HG03108 (cell line): ENCODE measurements at regions not wholly inside any gene's neighbourhood (a gene's known extent, or its start where the extent isn't known, plus 50 kb on each side); places are given as distances from the start of the nearest gene placed in this dataset.

Source experiments
- ATAC-seq: cut with Tn5 transposase; IDR thresholded peaks from one replicate; pipeline ENCODE4 v1.9.1; 2021; ENCODE audit warnings: moderate library complexity; ENCODE audit not compliant: unreplicated experiment

DNA sequence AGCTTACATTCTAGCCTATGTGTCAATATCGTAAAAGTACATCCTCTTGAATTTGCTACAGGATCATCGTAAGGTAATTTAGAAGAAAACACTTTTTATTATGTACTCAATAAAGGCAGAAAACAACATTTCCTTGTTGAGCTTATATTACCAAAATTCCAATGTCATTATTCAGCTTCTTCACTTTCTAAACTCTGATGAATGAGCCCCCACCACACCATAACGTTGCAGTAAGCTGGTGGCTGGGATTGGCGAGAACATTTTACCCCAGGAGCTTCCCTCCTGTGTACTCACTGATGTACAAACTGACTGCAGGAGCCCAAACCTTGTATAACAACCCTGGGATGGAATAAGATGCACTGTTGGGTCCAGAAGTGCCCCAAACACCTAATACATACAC is 238.1 kb upstream of the MARCKS start:
- ATAC-seq: no peak

DNA sequence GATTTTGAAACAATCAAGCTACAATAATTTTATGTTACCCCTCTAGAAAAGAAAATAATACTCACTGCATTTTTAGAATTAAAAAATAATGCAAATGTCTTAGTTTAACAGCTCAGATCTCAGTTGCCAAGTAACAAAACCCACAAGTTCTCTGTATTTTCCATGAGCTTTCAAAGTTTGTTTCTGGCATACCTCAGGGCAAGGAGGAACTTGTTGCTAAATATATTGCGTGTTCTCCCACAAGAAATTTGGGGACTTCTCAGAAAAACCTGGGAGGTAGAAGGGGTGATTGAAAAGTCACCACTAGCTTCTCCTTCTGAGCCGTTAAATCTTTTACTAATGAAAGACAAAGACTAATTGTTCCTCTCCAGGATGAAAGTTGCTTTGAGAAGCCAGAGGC is 236.8 kb upstream of the MARCKS start:
- no peak for ATAC-seq

- ATAC-seq: no peak
These were observed 234.9 kb upstream of the MARCKS start for GRCh38 chr6:113622254-113622653.

GRCh38 chr6:113623129-113623528 is 234.0 kb upstream of the MARCKS start:
- no peak for ATAC-seq

GRCh38 chr6:113625850-113626249 is 231.3 kb upstream of the MARCKS start:
- ATAC-seq: no peak

GRCh38 chr6:113626475-113626874 is 230.7 kb upstream of the MARCKS start:
- peak; percentile 26 for ATAC-seq

DNA sequence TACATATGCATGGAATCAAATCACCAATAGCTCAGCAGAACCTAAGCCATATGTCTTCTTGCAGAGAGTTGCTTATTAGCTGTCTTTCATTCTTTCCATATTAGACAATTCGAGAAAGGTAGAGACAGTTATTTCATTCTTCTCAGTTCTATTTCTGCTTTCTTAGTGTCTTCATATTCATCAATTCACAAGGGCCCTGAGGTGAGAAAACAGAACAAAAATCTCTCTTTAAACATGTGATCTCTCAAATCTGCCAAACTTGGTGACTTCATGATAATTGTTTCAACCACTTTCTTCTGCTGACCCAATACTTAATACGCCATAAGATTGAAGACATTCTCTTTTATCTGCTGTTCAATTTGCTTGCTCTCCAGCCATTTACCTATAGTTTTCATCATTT is 229.7 kb upstream of the MARCKS start:
- peak; percentile 15 for ATAC-seq

- no peak for ATAC-seq
These were observed 227.9 kb upstream of the MARCKS start for GRCh38 chr6:113629256-113629655.

GRCh38 chr6:113629975-113630737 is 227.0 kb upstream of the MARCKS start:
- no peak for ATAC-seq

- ATAC-seq: peak; percentile 53
These were observed 226.2 kb upstream of the MARCKS start for GRCh38 chr6:113630738-113631535.

DNA sequence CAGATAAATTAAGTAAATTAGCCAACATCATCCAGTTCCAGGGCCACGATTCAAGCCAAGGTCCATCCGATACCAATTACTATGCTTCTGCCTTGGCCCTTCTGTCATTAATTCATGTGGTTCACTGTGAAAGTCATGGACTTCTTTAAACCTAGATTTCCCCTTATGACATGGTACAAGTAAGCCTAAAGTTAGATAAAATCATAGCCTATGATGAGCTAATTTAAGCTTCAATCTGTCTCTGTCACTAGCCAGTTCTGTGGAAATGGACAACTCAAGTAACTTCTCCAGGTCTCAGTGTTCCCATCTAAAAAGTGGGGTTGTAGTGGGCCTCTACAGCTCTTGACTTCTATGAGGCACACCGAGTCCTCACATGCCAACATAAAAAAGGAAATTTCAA is 225.5 kb upstream of the MARCKS start:
- no peak for ATAC-seq

DNA sequence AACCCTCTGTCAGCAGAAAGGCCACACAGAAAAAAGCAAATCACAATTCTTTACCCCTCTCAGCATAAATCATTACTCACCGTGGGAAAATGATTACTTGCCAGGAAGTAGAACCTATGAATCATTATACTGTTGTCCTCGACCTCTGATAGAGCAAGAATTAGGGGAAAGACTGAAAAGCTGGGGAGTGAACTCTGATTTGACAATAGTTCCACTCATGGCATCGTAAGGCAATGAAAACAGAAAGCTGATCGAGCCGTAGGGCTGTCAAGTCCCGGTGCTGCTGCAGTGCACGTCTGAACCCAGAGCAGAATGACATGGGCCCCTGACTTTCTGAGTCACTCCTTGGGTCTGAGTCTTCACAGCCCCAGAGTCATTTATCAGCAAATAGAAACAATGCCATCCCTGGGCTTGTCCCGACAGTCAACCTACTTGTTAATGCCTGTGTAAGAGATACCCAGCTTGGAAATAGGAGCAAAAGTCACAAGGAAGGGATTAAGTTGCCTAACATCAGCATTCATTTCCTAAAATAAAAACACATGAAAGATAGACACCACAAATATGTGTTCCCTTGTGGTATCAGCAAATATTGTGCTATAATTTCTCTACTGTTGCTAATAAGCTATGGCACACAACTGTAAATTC is 224.8 kb upstream of the MARCKS start:
- ATAC-seq: peak; percentile 34

DNA sequence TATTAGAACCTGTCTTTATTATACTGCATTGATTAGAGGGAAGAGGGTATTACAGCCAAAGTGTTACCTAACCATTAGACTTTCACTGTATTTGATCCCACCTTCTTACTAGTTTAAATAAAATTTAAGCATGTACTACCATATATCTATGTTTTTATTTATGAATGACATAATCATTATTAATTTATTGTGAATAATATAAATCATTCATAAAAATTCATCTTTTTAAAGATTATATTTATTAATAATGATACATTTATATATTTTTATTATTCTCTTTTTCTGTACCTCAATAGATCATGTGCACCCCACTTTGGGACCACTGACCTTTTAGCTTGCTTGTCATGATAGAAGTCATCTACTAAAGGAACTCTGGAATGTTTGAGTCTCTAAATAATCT is 223.5 kb upstream of the MARCKS start:
- no peak for ATAC-seq

DNA sequence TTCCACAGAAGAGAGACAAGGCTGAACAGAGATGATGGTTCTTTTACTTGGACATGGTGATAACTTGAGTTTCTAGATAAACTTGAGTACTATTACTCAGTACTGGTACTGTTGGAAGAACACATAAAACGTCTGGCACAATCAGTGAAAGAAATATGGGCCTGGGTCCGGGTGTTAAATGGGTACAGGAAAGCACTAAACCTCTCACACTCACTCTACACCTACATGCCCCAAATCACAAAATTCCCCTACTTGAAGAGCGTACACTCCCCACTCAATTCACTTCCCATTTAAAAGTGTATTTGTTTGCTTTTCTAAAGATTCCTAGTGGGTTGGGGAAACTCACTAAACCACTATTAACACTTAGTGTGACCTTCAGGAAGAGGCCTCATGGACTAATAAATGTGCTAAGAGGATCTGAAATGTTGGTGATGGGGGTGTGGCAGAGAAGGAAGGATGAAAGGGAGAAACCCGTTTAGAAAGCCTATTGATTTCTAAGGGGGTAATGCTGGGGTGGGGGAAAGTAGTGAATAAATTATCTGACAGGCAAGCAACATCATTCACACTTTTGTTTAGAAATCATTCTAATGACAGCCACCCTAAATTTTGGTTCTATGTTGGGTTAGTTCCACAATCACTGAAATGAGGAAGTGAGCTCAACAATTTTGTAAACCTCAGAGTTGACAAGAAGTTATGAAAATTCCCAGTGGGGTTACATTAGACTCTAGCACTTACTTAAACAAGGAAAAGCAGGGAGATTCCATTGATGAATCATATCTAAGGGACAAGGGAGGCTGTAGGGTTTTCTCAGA is 222.6 kb upstream of the MARCKS start:
- ATAC-seq: peak; percentile 12

DNA sequence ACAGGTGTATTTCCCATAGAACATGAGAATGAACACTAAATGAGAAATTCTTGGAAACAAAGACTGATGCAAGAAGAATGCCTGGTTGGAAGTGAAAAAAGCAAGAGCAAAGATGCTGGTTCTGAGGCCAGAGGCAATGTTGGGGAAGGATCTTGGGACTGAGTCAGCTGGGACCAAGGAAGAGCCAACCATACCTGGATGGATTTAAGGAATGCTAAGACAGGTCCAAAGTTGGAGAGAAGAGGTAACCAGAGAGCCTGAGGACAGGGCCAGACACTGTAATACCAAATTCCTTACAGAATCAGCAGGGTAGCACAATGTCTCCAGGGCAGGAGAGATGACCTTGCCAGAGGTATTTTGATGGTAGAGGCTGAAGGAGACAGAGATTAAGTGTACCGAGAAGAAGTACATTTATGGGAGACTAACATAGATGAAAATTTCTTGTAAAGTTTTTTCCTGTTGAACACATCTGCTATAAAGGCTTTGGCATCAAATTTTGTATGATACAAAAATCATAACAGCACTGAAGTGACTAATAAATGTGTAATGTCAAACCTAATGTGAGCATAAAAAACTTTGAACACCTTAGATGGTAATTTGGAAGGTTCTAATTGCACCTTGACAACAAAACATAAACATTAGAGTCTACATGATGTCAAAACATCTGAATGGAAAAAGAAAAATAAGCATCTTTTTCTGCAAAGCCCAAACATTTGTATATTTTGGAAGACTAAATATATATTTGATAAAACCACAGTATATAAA is 221.7 kb upstream of the MARCKS start:
- ATAC-seq: no peak

GRCh38 chr6:113636357-113636824 is 220.8 kb upstream of the MARCKS start:
- ATAC-seq: no peak

DNA sequence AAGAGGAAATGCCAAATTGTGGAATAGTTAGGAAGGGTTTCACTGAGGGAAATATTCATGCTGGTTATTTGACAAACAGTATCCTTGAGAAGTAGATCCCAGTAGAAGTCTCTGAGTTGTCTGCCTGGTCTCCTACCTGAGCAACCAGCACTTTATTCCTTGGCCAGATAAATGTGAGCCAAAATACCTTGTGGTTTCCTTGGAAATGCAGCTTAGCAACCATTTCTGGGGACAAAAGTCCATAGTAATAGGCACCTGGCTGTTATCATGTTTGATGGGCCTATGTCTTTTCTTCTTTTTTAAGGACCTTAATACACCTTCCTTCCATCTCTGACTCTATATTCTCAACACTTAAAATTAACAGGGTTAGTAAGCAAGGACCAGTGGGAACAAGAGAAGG is 217.1 kb upstream of the MARCKS start:
- ATAC-seq: no peak

DNA sequence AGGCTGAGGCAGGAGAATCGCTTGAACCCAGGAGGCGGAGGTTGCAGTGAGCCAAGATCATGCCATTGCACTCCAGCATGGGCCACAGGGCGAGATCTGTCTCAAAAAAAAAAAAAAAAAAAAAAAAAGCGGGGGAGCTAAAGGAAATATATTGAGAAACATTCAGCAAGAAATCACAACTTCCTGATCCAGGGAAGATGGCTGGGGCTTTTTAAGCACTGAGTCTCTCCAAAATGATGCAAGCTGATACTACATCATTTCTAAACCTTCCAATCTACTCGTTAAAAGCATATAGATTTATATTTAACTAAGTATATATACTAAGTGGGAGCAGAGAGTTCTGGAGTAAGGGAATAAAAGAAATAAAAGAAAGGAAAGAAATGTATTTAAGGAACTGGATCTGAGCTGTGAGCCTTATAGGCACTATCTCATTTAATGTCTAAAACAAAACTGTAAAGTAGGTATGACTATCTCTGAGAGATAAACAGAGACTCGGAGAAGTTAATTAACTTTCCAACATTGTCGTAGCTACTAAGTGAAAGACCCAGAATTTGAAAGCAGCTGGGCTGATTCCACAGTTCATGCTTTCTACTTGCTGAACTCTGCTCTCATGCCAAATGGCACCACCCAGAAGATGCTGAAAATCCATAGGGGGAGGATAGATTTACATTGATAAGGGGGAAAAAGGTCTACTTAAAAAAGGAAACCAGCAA is 215.0 kb upstream of the MARCKS start:
- ATAC-seq: no peak

- peak; percentile 89 for ATAC-seq
These were observed 214.3 kb upstream of the MARCKS start for GRCh38 chr6:113642714-113643406.
